Astrocyte of the cerebellum (primary cell): ENCODE measurements at regions not wholly inside any gene's neighbourhood (a gene's known extent, or its start where the extent isn't known, plus 50 kb on each side); places are given as distances from the start of the nearest gene placed in this dataset.
"Not testable (repeated sequence)": the region's sequence is repeated elsewhere in the genome, so short reads cannot be mapped to it uniquely, and the experiment has no call there.

Source experiments
- DNase-seq: peaks from one replicate; pipeline ENCODE4 v3.0.0-alpha.2; 2011; ENCODE audit warnings: low read depth
- H3K4me3 ChIP-seq: 2 replicates; pipeline ENCODE4 v1.5.1; 2011; ENCODE audit warnings: mild to moderate bottlenecking, low read depth, low read length, moderate library complexity
- in situ Hi-C: cut with HindIII; loops from 2 replicates; pipeline ENCODE4 v1.10.0; 2017; ENCODE audit warnings: low sequenced_read_pairs

DNA sequence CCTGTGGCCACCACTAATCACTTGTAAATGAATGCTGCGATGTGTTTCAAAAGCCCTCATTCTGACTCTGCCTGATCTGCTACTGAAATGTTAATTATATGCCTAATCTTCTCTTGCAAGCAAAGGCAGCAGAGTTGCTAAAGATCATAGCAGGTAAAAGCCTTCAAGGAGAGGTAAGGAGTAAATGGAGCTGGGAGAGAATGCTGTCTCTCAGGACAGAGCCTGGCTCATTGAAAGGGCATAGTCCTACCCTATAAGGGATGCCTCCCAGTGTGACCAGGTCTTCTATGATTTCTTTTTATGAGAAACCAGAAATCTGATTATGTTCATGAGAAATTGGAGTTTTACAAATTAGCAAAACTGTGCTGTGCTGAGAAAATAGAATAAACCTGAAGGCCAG lies 88.2 kb upstream of the ZNF658 start:
- in situ Hi-C loops, H3K4me3 ChIP-seq, DNase-seq: not testable (repeated sequence)

DNA sequence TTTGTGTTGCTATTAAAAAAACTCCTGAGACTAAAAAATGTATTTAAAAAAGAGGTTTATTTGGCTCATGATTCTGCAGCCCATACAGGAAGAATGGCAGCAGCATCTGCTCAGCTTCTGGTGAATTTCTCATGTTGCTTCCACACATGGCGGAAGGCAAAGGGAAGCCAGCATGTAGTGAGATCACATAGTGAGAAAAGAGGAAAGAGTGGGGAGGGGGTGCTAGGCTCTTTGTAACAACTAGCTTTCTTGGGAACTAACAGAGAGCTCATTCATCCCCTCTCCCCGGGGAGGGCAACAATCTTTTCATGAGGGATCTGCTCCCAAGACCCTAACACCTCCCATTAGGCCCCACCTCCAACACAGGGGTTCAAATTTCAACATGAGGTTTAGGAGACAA lies 87.6 kb upstream of the ZNF658 start:
- DNase-seq, in situ Hi-C loops, H3K4me3 ChIP-seq: not testable (repeated sequence)

DNA sequence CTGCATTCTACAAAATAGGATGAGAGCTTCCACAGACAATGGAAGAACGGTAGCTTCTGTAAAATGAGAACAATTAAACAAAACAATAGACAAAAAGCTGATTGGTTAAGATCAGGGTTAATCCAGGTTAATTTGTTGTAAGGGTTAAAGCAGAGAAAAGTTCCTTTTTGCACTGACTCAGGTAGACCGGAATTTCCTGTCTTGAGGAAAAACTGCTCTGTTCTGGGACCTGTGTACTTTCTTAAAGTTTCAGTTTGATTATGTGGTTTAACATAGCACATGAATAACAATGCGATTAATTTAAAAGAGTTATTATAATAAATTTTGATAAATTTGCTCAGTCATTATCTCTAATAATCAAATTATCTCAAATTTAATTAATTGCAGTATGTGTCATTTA lies 86.5 kb upstream of the ZNF658 start:
- in situ Hi-C loops, DNase-seq, H3K4me3 ChIP-seq: not testable (repeated sequence)

GRCh38 chr9:66819510-66819909 lies 81.0 kb upstream of the ZNF658 start:
- DNase-seq, H3K4me3 ChIP-seq, in situ Hi-C loops: not testable (repeated sequence)

DNA sequence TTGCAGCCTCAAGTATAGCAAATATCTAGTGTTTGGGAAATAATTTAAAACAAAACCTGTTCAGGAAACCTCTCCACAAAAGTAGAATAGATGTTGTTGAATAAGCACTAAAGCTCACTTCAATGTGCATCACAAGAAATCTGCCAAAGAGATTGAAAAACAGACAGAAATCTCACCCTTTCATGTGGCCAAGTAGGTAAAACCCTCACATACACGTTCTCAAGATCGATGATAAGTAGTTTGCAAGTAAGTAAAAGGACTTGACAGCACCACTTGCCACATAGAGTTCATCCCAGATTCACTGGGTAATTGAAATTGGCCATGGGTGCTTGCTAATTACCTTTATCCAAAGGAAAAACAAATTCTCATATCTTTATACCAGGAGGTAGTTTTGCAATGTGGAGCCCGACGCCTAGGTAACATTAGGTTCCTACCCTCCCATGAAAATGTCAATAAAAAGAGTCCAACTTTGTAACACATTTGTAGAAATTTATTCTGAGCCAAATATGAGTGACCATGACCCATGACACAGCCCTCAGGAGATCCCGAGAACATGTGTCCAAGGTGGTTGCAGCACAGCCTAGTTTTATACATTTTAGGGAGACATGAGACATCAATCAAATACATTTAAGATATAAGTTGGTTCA lies 80.4 kb upstream of the ZNF658 start:
- H3K4me3 ChIP-seq, DNase-seq, in situ Hi-C loops: not testable (repeated sequence)

DNA sequence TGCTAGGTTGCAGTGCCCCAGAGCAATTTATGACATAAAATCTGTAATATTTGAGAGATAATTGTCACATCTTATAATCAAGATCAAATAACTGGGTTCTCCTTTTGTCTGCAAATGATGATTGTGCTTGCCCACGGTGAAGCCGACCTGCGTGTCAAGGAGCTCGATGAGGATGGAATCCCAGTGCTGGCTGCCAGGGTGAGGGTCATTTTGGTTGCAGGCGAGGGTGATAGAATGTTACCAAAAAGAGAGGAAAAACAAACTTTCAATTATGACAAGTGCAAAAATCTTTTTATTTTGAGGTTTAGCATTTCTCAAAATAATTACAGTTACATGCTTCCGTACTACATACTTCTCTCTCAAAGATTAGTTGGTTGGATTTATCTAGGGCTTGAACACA lies 76.4 kb upstream of the ZNF658 start:
- in situ Hi-C loops, H3K4me3 ChIP-seq, DNase-seq: not testable (repeated sequence)

DNA sequence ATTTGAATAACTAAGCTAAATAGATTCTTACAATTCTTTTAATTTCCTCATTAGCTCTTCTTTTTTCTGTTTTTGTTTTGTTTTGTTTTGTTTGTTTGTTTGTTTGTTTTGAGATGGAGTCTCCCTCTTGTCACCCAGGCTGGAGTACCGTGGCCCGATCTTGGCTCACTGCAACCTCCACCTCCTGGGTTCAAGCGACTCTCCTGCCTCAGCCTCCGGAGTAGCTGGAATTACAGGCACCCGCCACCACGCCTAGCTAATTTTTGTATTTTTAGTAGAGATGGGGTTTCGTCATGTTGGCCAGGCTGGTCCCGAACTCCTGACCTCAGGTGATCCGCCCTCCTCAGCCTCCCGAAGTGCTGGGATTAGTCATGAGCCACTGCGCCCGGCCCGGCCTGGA lies 70.7 kb upstream of the ZNF658 start:
- in situ Hi-C loops, DNase-seq, H3K4me3 ChIP-seq: not testable (repeated sequence)

DNA sequence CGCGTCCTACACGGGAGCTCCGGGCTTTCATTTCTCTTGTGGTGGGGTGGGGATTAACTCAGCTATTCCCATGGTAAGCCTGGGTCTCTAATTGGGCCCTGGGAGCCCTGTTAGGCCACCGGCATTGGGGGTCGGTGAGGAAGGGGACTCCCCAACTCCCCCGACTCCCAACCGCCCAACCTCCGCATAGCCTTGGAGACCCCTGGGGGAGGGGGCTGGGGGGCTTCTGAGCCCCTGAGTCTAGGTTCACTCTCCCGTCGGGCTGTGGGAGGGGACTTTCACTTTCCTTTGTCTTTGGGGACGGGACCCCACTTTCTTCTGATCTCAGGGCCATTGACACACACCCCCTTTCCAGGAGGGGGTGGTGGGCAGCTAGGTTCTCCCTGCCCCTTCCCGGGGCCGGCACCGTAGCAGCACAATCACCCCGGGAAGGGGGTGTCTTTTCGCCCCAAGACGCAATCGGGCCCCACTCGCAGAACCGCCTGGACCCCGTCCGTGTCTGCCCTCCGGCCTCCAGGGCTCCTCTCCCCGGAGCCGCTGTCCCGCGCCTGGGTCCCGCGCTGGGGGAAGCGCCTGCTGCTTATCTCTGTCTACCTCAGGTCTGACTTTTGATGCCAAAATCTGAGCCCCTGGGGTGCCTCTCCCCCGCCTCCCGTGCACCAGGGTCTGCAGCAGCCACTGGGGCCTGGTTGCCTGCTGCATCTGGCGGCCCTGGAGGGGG lies 69.6 kb upstream of the ZNF658 start:
- DNase-seq, H3K4me3 ChIP-seq, in situ Hi-C loops: not testable (repeated sequence)

- DNase-seq, H3K4me3 ChIP-seq, in situ Hi-C loops: not testable (repeated sequence)
These were observed 68.3 kb upstream of the ZNF658 start for GRCh38 chr9:66832222-66832621.

DNA sequence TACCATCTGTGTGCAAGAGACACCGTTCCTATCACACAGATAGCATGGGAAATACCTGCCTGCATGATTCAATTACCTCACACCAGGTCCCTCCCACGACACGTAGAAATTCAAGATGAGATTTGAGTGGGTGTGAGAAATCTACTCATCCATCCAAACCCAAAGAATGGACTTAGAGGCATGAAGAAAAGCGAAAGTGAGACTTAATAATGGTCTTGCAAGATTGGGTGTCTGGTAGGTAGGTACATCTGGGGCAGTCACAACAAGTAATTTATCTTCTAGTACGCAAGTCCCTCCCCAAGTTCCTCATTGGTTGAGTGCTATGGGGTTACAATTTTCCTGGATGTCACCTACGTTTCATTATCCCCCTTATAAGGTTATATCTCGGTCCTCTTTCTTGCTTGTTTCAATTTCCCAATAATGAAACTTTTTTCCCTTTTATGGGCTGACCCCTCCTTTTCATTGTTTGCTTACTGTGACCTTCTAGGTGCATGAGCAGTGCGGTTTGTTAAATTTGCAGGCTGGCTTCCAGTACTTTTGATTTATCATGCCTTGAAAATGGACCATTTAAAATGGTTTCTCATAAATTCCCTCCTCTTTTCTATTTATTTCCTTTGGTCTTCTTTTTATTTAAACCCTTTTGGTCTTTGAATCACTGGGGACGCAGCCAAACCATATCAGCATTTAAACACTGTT lies 63.1 kb upstream of the ZNF658 start:
- DNase-seq, in situ Hi-C loops, H3K4me3 ChIP-seq: not testable (repeated sequence)
